Uterus (tissue), 3 donors: ENCODE measurements at regions not wholly inside any gene's neighbourhood (a gene's known extent, or its start where the extent isn't known, plus 50 kb on each side); places are given as distances from the start of the nearest gene placed in this dataset.

Source experiments
- DNase-seq, 2 donors: peaks; one replicate each; pipeline ENCODE4 v3.0.0-alpha.2; 2019 to 2020
- H3K27ac ChIP-seq, 2 donors: fragments of 200-600 bp; sonication (generic); 1 replicate in 1 of 2; 2 replicates in 1 of 2; pipeline ENCODE4 v1.5.1; 2016 to 2018
- H3K27me3 ChIP-seq, 2 donors: fragments of 200-600 bp; sonication (generic); one replicate each; pipeline ENCODE4 v1.5.1; 2018 to 2019; ENCODE audit warnings: control low read depth in 1 of 2
- H3K36me3 ChIP-seq, 2 donors: fragments of 200-600 bp; sonication (generic); one replicate each; pipeline ENCODE4 v1.5.1; 2019; ENCODE audit warnings: control low read depth in 1 of 2
- H3K4me1 ChIP-seq, 2 donors: fragments of 200-600 bp; sonication (generic); one replicate each; pipeline ENCODE4 v1.5.1; 2018 to 2019; ENCODE audit warnings: control low read depth in 1 of 2
- H3K4me3 ChIP-seq, 2 donors: fragments of 200-600 bp; sonication (generic); 1 replicate in 1 of 2; 2 replicates in 1 of 2; pipeline ENCODE4 v1.5.1; 2018 to 2019; ENCODE audit warnings: mild to moderate bottlenecking in 1 of 2
- H3K9me3 ChIP-seq, 2 donors: fragments of 200-600 bp; sonication (generic); one replicate each; pipeline ENCODE4 v1.5.1; 2019; ENCODE audit warnings: control low read depth in 1 of 2
- CTCF ChIP-seq, 4 experiments: fragments of 200-600 bp in 2 of 4; fragments of 450-650 bp in 2 of 4; sonication (generic) in 2 of 4; IDR thresholded peaks; one replicate each; pipeline ENCODE4 v1.5.1; 2016 to 2019; ENCODE audit warnings: antibody characterized with exemption in 4 of 4, mild to moderate bottlenecking in 2 of 4, moderate library complexity in 1 of 4
- POLR2A ChIP-seq, 2 donors: fragments of 450-650 bp; IDR thresholded peaks; one replicate each; pipeline ENCODE4 v1.6.1; 2016; ENCODE audit warnings: antibody characterized with exemption in 2 of 2, mild to moderate bottlenecking in 1 of 2, moderate library complexity in 1 of 2
- intact Hi-C: fragments of 100-400 bp; cut with DNase I; formaldehyde crosslinking; loops from one replicate; pipeline ENCODE4 v1.15.1; 2023; ENCODE audit warnings: low total_unique reads
- donor health status: DM: yes; HTN: yes; CAD: no.

DNA sequence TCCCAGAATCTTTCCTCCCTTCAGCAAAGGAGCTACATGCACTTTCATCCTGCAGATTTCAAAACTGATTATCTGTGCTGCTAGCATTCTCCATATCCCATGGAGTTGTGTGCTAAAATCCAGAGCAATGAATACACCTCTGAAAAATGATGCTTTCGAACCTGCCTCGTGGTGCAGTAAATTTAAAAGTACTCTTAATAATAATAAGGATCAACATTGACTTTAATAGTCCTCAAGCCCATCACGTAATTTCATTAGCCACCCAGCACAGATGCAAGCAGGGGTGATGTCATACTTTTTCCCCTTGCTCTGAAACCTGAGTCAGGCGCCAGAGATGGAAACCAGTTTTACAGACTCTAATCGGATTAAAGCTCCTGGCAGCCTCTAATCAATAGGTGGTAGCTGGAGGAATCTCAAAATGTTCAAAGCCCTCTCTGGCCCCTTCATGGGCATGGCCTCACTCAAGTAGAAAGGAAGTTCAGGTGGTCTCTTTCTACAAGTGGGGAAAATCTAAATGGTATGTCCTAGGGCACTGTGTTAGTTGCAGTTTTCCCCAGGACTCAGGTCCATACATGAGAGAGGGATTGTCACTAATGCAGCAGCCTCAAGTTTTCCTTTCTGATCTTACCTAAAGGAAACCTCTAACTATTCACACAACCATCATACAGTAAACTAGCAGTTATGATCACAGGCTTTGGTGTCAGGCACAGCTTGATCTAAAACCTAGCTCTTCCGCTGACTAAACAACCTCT lies 221.6 kb upstream of the SLC30A5 start:
- Histone ChIP-seq H3K27ac (peak overlapping the region; percentile 71 to 79), H3K4me3 (no peak overlapping the region), H3K4me1 (no peaks in the 10 kb centered on the region), H3K36me3 (no peaks in the 10 kb centered on the region), H3K9me3 (no peaks in the 10 kb centered on the region), H3K27me3 (no peaks in the 10 kb centered on the region)
- DNase-seq: peak in 1 of 2 donors; percentile 56
- no peak for TF ChIP-seq CTCF (IDR thresholded peaks at IDR 0.05)
- no peak for TF ChIP-seq POLR2A (IDR thresholded peaks at IDR 0.05)
- intact Hi-C loops: no loop called here

DNA sequence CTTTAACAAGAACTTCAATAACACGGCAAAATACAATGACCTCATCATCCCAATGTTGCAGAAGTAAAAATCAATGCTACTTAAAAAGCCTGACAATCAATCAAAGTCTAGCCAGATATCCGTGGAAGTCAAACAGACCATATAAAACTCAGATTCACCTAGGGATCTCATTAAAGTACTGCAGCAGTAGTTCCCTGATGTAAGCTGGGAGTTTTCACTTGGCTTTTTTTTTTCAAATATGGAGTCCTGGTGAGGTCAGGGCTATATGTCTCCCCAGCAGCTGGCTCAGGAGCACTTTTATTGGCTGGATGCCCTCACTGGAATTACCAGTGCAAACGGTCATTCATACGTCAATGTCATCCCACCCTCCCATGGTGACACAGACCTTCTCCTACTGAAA lies 220.6 kb upstream of the SLC30A5 start:
- Histone ChIP-seq H3K27ac (peak overlapping the region in 1 of 2 donors; percentile 79), H3K27me3 (no peaks in the 10 kb centered on the region), H3K4me3 (no peak overlapping the region), H3K9me3 (no peaks in the 10 kb centered on the region), H3K36me3 (no peaks in the 10 kb centered on the region), H3K4me1 (no peaks in the 10 kb centered on the region)
- DNase-seq: no peak
- intact Hi-C loops: no loop called here
- TF ChIP-seq CTCF (IDR thresholded peaks at IDR 0.05): no peak
- TF ChIP-seq POLR2A (IDR thresholded peaks at IDR 0.05): no peak

DNA sequence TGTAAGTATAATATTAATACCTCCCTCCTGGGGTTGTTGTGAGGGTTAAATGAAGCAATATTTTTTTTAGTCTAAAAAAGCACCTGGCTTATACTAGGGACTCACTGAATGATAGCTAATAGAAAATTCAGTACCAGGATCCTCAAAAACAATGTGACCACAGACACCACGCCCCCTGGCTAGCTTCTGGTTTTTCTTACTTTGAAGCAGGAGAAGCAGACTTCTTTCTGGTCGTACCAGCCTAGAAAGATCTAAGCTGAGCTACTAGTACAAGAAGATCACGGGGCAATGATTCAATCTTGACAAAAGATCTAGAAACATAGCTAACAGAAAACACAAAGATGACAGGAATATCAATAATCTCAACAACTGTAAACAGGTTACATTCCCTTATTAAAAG lies 218.5 kb upstream of the SLC30A5 start:
- no peaks in the 10 kb centered on the region for H3K9me3 ChIP-seq
- no peak for DNase-seq
- no peaks in the 10 kb centered on the region for H3K36me3 ChIP-seq
- H3K4me3 ChIP-seq: no peak overlapping the region
- H3K27me3 ChIP-seq: no peaks in the 10 kb centered on the region
- no peak overlapping the region for H3K27ac ChIP-seq
- H3K4me1 ChIP-seq: no peaks in the 10 kb centered on the region
- TF ChIP-seq CTCF (IDR thresholded peaks at IDR 0.05): no peak
- TF ChIP-seq POLR2A (IDR thresholded peaks at IDR 0.05): no peak
- intact Hi-C loops: no loop called here

DNA sequence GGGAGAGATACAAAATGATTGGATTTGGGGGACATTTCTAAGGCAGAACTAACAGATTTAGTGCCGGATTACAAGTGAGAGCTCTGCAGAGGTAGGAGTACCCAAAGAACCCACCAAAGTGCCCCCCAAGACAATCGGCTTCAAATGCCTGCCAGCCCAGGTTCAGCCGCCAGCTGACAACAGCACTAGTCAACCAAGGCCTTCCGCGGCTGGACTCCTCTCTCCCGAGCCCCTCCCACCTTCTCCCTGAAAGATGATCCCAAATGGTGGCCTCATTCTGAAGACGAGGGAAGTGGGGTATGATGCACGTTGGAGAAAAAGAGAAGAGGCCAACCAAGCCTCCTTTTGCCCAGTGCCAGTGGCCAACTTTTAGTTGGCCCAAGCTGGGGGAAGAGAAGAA lies 210.4 kb upstream of the SLC30A5 start:
- Histone ChIP-seq H3K4me1 (no peaks in the 10 kb centered on the region), H3K27ac (no peak overlapping the region), H3K36me3 (no peaks in the 10 kb centered on the region), H3K27me3 (no peaks in the 10 kb centered on the region), H3K9me3 (no peaks in the 10 kb centered on the region), H3K4me3 (no peak overlapping the region)
- DNase-seq: no peak
- intact Hi-C loops: no loop called here
- TF ChIP-seq POLR2A (IDR thresholded peaks at IDR 0.05) (no peak), CTCF (IDR thresholded peaks at IDR 0.05) (no peak)

GRCh38 chr5:68884144-68884754 lies 209.6 kb upstream of the SLC30A5 start:
- H3K27ac ChIP-seq: peak overlapping the region; percentile 12 to 43
- no peaks in the 10 kb centered on the region for H3K4me1 ChIP-seq
- intact Hi-C loops: no loop called here
- TF ChIP-seq POLR2A (IDR thresholded peaks at IDR 0.05) (no peak), CTCF (IDR thresholded peaks at IDR 0.05) (no peak)
- H3K4me3 ChIP-seq: no peak overlapping the region
- DNase-seq: no peak
- no peaks in the 10 kb centered on the region for H3K36me3 ChIP-seq
- H3K27me3 ChIP-seq: no peaks in the 10 kb centered on the region
- H3K9me3 ChIP-seq: no peaks in the 10 kb centered on the region
